HG02885 (cell line): ENCODE measurements at regions not wholly inside any gene's neighbourhood (a gene's known extent, or its start where the extent isn't known, plus 50 kb on each side); places are given as distances from the start of the nearest gene placed in this dataset.
A peak's percentile ranks its signal among the peaks of the same experiment; 100 is the strongest.

Experiments
- ATAC-seq: cut with Tn5 transposase; IDR thresholded peaks from one replicate; pipeline ENCODE4 v1.9.1; 2021; ENCODE audit warnings: mild to moderate bottlenecking; ENCODE audit not compliant: unreplicated experiment, poor library complexity

- ATAC-seq, result no peak
These were observed 272.8 kb downstream of the FIGN start for GRCh38 chr2:163462993-163463392.

GRCh38 chr2:163459986-163460385, 275.8 kb downstream of the FIGN start:
- no peak for ATAC-seq

GRCh38 chr2:163456953-163457743, 278.7 kb downstream of the FIGN start:
- ATAC-seq, result no peak

- no peak for ATAC-seq
These were observed 280.0 kb downstream of the FIGN start for GRCh38 chr2:163455815-163456214.

GRCh38 chr2:163453920-163454319, 281.9 kb downstream of the FIGN start:
- no peak for ATAC-seq

- no peak for ATAC-seq
These were observed 294.2 kb downstream of the FIGN start for GRCh38 chr2:163441603-163442002.

GRCh38 chr2:163436963-163437362, 298.8 kb downstream of the FIGN start:
- no peak for ATAC-seq

- no peak for ATAC-seq
These were observed 307.6 kb downstream of the FIGN start for GRCh38 chr2:163428187-163428586.

GRCh38 chr2:163420604-163421003, 315.2 kb downstream of the FIGN start:
- ATAC-seq, result no peak

- ATAC-seq, result no peak
These were observed 316.6 kb downstream of the FIGN start for GRCh38 chr2:163419000-163419830.

GRCh38 chr2:163417596-163418337, 318.0 kb downstream of the FIGN start:
- ATAC-seq, result peak; percentile 85

- ATAC-seq, result no peak
These were observed 321.7 kb downstream of the FIGN start for GRCh38 chr2:163414121-163414520.

- no peak for ATAC-seq
These were observed 328.5 kb downstream of the FIGN start for GRCh38 chr2:163407296-163407695.

GRCh38 chr2:163405298-163405697, 330.5 kb downstream of the FIGN start:
- ATAC-seq, result peak; percentile 43

- ATAC-seq, result no peak
These were observed 334.3 kb downstream of the FIGN start for GRCh38 chr2:163401481-163401880.

- ATAC-seq, result no peak
These were observed 338.4 kb downstream of the FIGN start for GRCh38 chr2:163397451-163397850.

GRCh38 chr2:163395602-163396001, 340.2 kb downstream of the FIGN start:
- ATAC-seq, result no peak

- no peak for ATAC-seq
These were observed 346.0 kb downstream of the FIGN start for GRCh38 chr2:163389838-163390237.

- ATAC-seq, result no peak
These were observed 360.3 kb downstream of the FIGN start for GRCh38 chr2:163375472-163375871.

- no peak for ATAC-seq
These were observed 360.7 kb downstream of the FIGN start for GRCh38 chr2:163375070-163375469.

GRCh38 chr2:163374282-163374681, 361.5 kb downstream of the FIGN start:
- no peak for ATAC-seq
